NCI-H146 (cell line): ENCODE measurements at regions not wholly inside any gene's neighbourhood (a gene's known extent, or its start where the extent isn't known, plus 50 kb on each side); places are given as distances from the start of the nearest gene placed in this dataset.

Experiments
- DNase-seq: peaks from one replicate; lab custom pipeline; 2025; lab: John Stamatoyannopoulos, UW

GRCh38 chr9:86730163-86730928, 217.0 kb downstream of the GAS1 start:
- DNase-seq = no peak

GRCh38 chr9:86724529-86724928, 222.8 kb downstream of the GAS1 start:
- no peak for DNase-seq

GRCh38 chr9:86723346-86723745, 224.0 kb downstream of the GAS1 start:
- no peak for DNase-seq

- DNase-seq = no peak
Measured at GRCh38 chr9:86722706-86723075, 224.6 kb downstream of the GAS1 start.

- no peak for DNase-seq
Measured at GRCh38 chr9:86721843-86722705, 225.2 kb downstream of the GAS1 start.

GRCh38 chr9:86721226-86721781, 226.0 kb downstream of the GAS1 start:
- no peak for DNase-seq

GRCh38 chr9:86720639-86721225, 226.6 kb downstream of the GAS1 start:
- no peak for DNase-seq

- DNase-seq = no peak
Measured at GRCh38 chr9:86718388-86719049, 228.8 kb downstream of the GAS1 start.

- no peak for DNase-seq
Measured at GRCh38 chr9:86716326-86716922, 230.9 kb downstream of the GAS1 start.

GRCh38 chr9:86714999-86715398, 232.3 kb downstream of the GAS1 start:
- DNase-seq = no peak

GRCh38 chr9:86713970-86714369, 233.3 kb downstream of the GAS1 start:
- DNase-seq = no peak

- no peak for DNase-seq
Measured at GRCh38 chr9:86713470-86713869, 233.8 kb downstream of the GAS1 start.

GRCh38 chr9:86708918-86709835, 238.1 kb downstream of the GAS1 start:
- no peak for DNase-seq

GRCh38 chr9:86707932-86708510, 239.3 kb downstream of the GAS1 start:
- no peak for DNase-seq

GRCh38 chr9:86706391-86706790, 240.9 kb downstream of the GAS1 start:
- DNase-seq = no peak

GRCh38 chr9:86705490-86705889, 241.8 kb downstream of the GAS1 start:
- no peak for DNase-seq

- no peak for DNase-seq
Measured at GRCh38 chr9:86703346-86703745, 244.0 kb downstream of the GAS1 start.

GRCh38 chr9:86700629-86701028, 246.7 kb downstream of the GAS1 start:
- DNase-seq = no peak

GRCh38 chr9:86697999-86698398, 249.3 kb downstream of the GAS1 start:
- no peak for DNase-seq

GRCh38 chr9:86697213-86697612, 250.1 kb downstream of the GAS1 start:
- no peak for DNase-seq
